Endothelial cell of umbilical vein (primary cell): ENCODE measurements at regions not wholly inside any gene's neighbourhood (a gene's known extent, or its start where the extent isn't known, plus 50 kb on each side); places are given as distances from the start of the nearest gene placed in this dataset.

Source experiments
- BruUV-seq: library from RNA; stranded (reverse); fragments of 400-500 nt; replicated peaks from 2 replicates; lab custom pipeline; 2021; lab: Mats Ljungman, UMichigan
- CTCF ChIA-PET: fragments of 300-600, 350-600 bp; sonication (Branson Sonifier 250); formaldehyde crosslinking; loops from one replicate; lab custom pipeline; 2021; ENCODE audit warnings: antibody characterized with exemption, inconsistent platforms; lab: Charles Lee
- POLR2A ChIA-PET: fragments of 300-600, 350-600 bp; sonication (Branson Sonifier 250); formaldehyde crosslinking; loops from one replicate; lab custom pipeline; 2021; ENCODE audit warnings: antibody characterized with exemption, inconsistent platforms; lab: Charles Lee
- DNase-seq: peaks from one replicate; pipeline ENCODE4 v3.0.0-alpha.2; 2011; ENCODE audit warnings: low read depth, low spot score
- FAIRE-seq: peaks from 2 replicates; lab custom pipeline; 2011; peaks lifted over from hg19 to GRCh38; lab: Jason Lieb, UNC
- H2AFZ ChIP-seq: 2 replicates; pipeline ENCODE4 v1.6.0; 2012; ENCODE audit warnings: low read depth, low read length, control low read depth, inconsistent platforms
- H3K27ac ChIP-seq: 2 replicates; pipeline ENCODE4 v1.5.1; 2011; ENCODE audit warnings: low read depth, mild to moderate bottlenecking, control low read depth, low read length, moderate library complexity; ENCODE audit not compliant: insufficient read depth
- H3K27me3 ChIP-seq, 2 experiments: 2 replicates each; pipeline versions ENCODE4 v1.6.0 to v1.6.1; 2011; ENCODE audit warnings: low read length in 2 of 2, mixed read lengths in 1 of 2; ENCODE audit not compliant: control insufficient read depth in 2 of 2, insufficient read depth in 2 of 2
- H3K36me3 ChIP-seq, 2 experiments: 2 replicates in 1 of 2; 3 replicates in 1 of 2; pipeline ENCODE4 v1.5.1; 2011; ENCODE audit warnings: low read length in 2 of 2, mild to moderate bottlenecking in 1 of 2, moderate library complexity in 1 of 2; ENCODE audit not compliant: control insufficient read depth in 2 of 2, insufficient read depth in 2 of 2; ENCODE audit errors: extremely low read depth in 1 of 2
- H3K4me1 ChIP-seq: 3 replicates; pipeline ENCODE4 v1.5.1; 2011; ENCODE audit warnings: mild to moderate bottlenecking, low read length; ENCODE audit not compliant: control insufficient read depth, insufficient read depth; ENCODE audit errors: extremely low read depth
- H3K4me2 ChIP-seq: 2 replicates; pipeline ENCODE4 v1.6.1; 2011; ENCODE audit warnings: low read length, control low read depth, mixed read lengths; ENCODE audit not compliant: insufficient read depth
- H3K4me3 ChIP-seq, 3 experiments: fragments of 200-600 bp in 1 of 3; sonication (generic), shearing (Covaris generic) in 1 of 3; replicated peaks in 1 of 3; 2 replicates each; pipeline ENCODE4 v1.5.1; 2011 to 2016; ENCODE audit warnings: control low read depth in 3 of 3, low read length in 3 of 3, mild to moderate bottlenecking in 2 of 3, inconsistent platforms in 1 of 3, low read depth in 1 of 3, moderate library complexity in 1 of 3; ENCODE audit not compliant: insufficient read depth in 1 of 3
- H3K79me2 ChIP-seq: 2 replicates; pipeline ENCODE4 v1.6.0; 2012; ENCODE audit warnings: low read length, inconsistent platforms; ENCODE audit not compliant: control insufficient read depth, insufficient read depth
- H3K9ac ChIP-seq: replicated peaks from 2 replicates; pipeline ENCODE3; 2011; ENCODE audit warnings: low read length, control low read depth; ENCODE audit not compliant: insufficient read depth; ENCODE audit errors: extremely low read depth
- H3K9me1 ChIP-seq: replicated peaks from 3 replicates; pipeline ENCODE4 v1.6.0; 2011; ENCODE audit warnings: mild to moderate bottlenecking, low read length; ENCODE audit not compliant: control insufficient read depth, insufficient read depth; ENCODE audit errors: extremely low read depth
- H3K9me3 ChIP-seq: replicated peaks from 2 replicates; pipeline ENCODE4 v1.5.1; 2012; ENCODE audit warnings: low read length, inconsistent platforms; ENCODE audit not compliant: control insufficient read depth, insufficient read depth
- H4K20me1 ChIP-seq: replicated peaks from 2 replicates; pipeline ENCODE3; 2011; ENCODE audit warnings: mild to moderate bottlenecking, low read length; ENCODE audit not compliant: control insufficient read depth, insufficient read depth; ENCODE audit errors: extremely low read depth
- EZH2 ChIP-seq: IDR thresholded peaks from 2 replicates; pipeline ENCODE4 v1.6.1; 2012; ENCODE audit warnings: borderline replicate concordance, low read depth, mild to moderate bottlenecking, moderate library complexity, low read length, inconsistent platforms; ENCODE audit not compliant: severe bottlenecking
- GATA2 ChIP-seq: IDR thresholded peaks from 2 replicates; pipeline ENCODE4 v1.7.0; 2011; ENCODE audit warnings: low read depth, mild to moderate bottlenecking, moderate library complexity, mixed read lengths, low read length; ENCODE audit not compliant: insufficient read length, insufficient read depth
- MYC ChIP-seq: IDR thresholded peaks from one replicate; pipeline ENCODE4 v1.6.1; 2011; ENCODE audit warnings: mild to moderate bottlenecking, low read depth, low read length
- POLR2AphosphoS5 ChIP-seq: IDR thresholded peaks from 2 replicates; pipeline ENCODE4 v1.6.1; 2012; ENCODE audit warnings: low read depth, mild to moderate bottlenecking, control low read depth, low read length, moderate library complexity; ENCODE audit not compliant: insufficient read depth
- dilution Hi-C: fragments of 300-500 bp; cut with MboI; formaldehyde crosslinking; loops from one replicate; pipeline ENCODE4 v1.15.0; 2019; ENCODE audit warnings: low sequenced_read_pairs; ENCODE audit not compliant: extremely low pct_ligation_motif_present
- intact Hi-C: fragments of 100-400 bp; cut with micrococcal nuclease; formaldehyde crosslinking; loops from one replicate; pipeline ENCODE4 v1.10.0; 2022
- TF ChIP-seq, protein P1 (sequence below), 2 donors: IDR thresholded peaks; 1 replicate in 1 of 2; 2 replicates in 1 of 2; pipeline ENCODE4 v1.5.1; 2011; ENCODE audit warnings: low read length in 2 of 2, mild to moderate bottlenecking in 2 of 2, moderate library complexity in 2 of 2, control low read depth in 1 of 2, inconsistent platforms in 1 of 2, low read depth in 1 of 2; ENCODE audit not compliant: insufficient read depth in 1 of 2; ENCODE audit errors: extremely low read depth in 1 of 2
- TF ChIP-seq, protein P2 (sequence below): IDR thresholded peaks from 2 replicates; pipeline ENCODE4 v1.6.1; 2011; ENCODE audit not compliant: insufficient read depth, insufficient read length

DNA sequence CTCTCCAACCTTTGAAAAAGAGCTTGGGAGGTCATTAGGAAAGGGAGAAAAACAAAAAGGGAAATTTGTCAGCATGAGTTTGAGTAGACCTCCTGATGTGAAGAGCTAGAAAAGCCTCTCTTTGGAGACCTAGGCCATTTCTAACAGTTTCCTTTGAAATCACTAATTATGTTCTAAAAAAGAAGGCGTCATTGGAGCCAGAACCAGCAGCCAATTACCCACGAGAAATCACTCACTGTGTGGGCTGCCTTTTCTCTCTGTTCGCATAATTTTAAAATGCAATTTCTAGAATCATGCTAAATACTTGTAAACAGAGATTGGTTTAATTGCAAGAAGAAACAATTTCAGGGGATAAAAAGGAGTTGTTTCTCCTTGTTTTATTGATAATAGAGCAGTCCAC, 246.3 kb upstream of the GATB start:
- H3K9me1 ChIP-seq, result no peaks in the 10 kb centered on the region
- no peaks in the 10 kb centered on the region for H3K79me2 ChIP-seq
- FAIRE-seq, result no peak
- H3K4me1 ChIP-seq, result no peaks in the 10 kb centered on the region
- no peak overlapping the region for H3K27ac ChIP-seq
- ChIA-PET POLR2A (no interaction called here), CTCF (no interaction called here)
- DNase-seq, result no peak
- dilution Hi-C loops, result no loop called here
- no peaks in the 10 kb centered on the region for H4K20me1 ChIP-seq
- H3K9ac ChIP-seq, result no peak overlapping the region
- no TSS peak for BruUV-seq
- no peaks in the 10 kb centered on the region for H3K9me3 ChIP-seq
- no peaks in the 10 kb centered on the region for H3K36me3 ChIP-seq
- intact Hi-C loops, result no loop called here
- no peak overlapping the region for H3K4me3 ChIP-seq
- H3K27me3 ChIP-seq, result peaks cover 0 to 8% of the 10 kb centered on the region in 2 experiments
- no peak overlapping the region for H3K4me2 ChIP-seq
- no peak overlapping the region for H2AFZ ChIP-seq
- TF ChIP-seq, protein P1, sequence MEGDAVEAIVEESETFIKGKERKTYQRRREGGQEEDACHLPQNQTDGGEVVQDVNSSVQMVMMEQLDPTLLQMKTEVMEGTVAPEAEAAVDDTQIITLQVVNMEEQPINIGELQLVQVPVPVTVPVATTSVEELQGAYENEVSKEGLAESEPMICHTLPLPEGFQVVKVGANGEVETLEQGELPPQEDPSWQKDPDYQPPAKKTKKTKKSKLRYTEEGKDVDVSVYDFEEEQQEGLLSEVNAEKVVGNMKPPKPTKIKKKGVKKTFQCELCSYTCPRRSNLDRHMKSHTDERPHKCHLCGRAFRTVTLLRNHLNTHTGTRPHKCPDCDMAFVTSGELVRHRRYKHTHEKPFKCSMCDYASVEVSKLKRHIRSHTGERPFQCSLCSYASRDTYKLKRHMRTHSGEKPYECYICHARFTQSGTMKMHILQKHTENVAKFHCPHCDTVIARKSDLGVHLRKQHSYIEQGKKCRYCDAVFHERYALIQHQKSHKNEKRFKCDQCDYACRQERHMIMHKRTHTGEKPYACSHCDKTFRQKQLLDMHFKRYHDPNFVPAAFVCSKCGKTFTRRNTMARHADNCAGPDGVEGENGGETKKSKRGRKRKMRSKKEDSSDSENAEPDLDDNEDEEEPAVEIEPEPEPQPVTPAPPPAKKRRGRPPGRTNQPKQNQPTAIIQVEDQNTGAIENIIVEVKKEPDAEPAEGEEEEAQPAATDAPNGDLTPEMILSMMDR (IDR thresholded peaks at IDR 0.05; ENCODE audit: extremely low read depth in 1 of 2, insufficient read depth in 1 of 2, low read depth in 1 of 2, low read length in 2 of 2), result no peak
- TF ChIP-seq GATA2, result no peak
- TF ChIP-seq MYC, result no peak

DNA sequence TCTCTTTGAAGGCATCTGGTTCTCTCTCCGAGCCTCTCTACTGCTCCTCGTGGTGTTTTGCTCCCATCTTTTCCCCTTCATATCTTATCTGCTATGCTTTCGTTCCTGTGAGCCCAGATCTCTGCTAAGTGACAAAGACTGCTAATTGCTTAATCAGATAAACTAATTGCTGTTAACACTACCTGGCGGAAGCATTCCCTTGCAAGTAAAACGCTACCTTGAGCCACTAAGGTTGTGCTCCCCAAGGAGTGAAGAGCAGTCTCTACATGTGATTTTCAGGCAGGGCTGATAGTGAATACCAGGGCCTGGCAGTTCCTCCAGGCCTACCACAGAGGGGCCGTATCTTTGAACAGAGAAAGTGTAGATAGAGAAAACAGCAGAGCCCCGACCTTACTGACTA, 244.0 kb upstream of the GATB start:
- ChIA-PET CTCF (no interaction called here), POLR2A (no interaction called here)
- FAIRE-seq (no peak), DNase-seq (no peak)
- peaks cover 0 to 2% of the 10 kb centered on the region in 2 experiments for H3K27me3 ChIP-seq
- intact Hi-C loops (no loop called here), dilution Hi-C loops (no loop called here)
- H3K4me3 ChIP-seq, result no peak overlapping the region
- no peaks in the 10 kb centered on the region for H3K4me1 ChIP-seq
- TF ChIP-seq, protein P2, sequence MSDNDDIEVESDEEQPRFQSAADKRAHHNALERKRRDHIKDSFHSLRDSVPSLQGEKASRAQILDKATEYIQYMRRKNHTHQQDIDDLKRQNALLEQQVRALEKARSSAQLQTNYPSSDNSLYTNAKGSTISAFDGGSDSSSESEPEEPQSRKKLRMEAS, result no peak
- no peak for TF ChIP-seq EZH2
- TF ChIP-seq GATA2, result no peak
- TF ChIP-seq POLR2AphosphoS5, result no peak
- no peak for TF ChIP-seq MYC
- TF ChIP-seq, protein P1 (IDR thresholded peaks at IDR 0.05; ENCODE audit: extremely low read depth in 1 of 2, insufficient read depth in 1 of 2, low read depth in 1 of 2, low read length in 2 of 2), result no peak
- no TSS peak for BruUV-seq
- no peaks in the 10 kb centered on the region for H3K9me3 ChIP-seq
- H3K27ac ChIP-seq, result no peak overlapping the region
- no peak overlapping the region for H3K4me2 ChIP-seq
- H3K79me2 ChIP-seq, result no peaks in the 10 kb centered on the region
- no peak overlapping the region for H2AFZ ChIP-seq
- H3K9ac ChIP-seq, result no peak overlapping the region
- no peaks in the 10 kb centered on the region for H3K9me1 ChIP-seq
- H3K36me3 ChIP-seq, result no peaks in the 10 kb centered on the region
- no peaks in the 10 kb centered on the region for H4K20me1 ChIP-seq
